Fibroblast of skin of left quadriceps (primary cell): ENCODE measurements at regions not wholly inside any gene's neighbourhood (a gene's known extent, or its start where the extent isn't known, plus 50 kb on each side); places are given as distances from the start of the nearest gene placed in this dataset.
A peak's percentile ranks its signal among the peaks of the same experiment; 100 is the strongest.

Experiments
- DNase-seq, 2 experiments: peaks; one replicate each; pipeline ENCODE4 v3.0.0-alpha.2; 2013; ENCODE audit warnings: low read depth in 2 of 2

DNA sequence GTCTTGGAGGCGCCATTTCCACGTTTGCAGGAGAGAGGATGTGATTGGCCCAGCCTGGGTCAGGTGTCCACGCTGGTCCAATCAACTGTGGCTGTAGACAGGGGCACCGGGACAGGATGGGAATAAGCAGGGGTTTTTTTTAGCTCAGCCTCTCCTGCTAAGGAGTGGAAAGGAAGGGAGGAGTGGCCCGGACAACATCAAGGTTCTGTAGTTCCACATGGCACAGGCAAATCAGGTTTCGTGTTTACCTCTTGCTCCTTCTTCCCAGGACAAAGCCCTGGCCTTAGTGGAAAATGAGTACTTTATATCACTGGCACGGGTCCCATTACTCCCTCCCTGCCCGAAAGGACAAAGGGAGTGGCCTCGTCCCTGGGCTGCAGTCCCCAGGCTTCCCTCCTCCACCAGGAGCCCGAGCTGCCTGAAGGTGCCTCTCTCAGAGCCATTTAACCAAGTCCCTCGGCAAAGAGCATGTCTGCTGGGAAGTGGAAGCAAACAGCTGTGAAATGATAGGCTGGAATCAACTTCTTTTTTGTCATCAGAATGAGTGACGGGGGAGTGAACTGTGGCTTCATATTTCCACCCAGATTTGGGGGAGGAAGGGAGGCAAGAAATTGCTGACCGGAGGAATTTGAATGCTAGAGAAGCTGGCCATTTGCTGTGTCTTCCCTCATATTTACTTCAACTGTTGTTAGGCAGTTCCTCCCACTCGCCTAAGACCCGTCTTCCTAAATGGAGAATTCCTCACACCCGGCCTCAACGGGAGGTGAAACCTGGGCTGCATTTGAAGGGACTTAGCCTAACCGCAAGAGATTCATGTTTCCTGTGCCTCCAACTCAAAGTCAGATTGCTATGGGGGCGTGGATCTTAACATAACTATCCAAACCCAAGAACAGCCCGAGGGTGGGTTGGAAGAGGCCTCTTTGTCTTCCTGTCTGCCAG lies 84.9 kb upstream of the SLC44A3 start:
- peak; percentile 59 to 63 for DNase-seq

GRCh38 chr1:94731891-94732290 lies 88.3 kb upstream of the SLC44A3 start:
- no peak for DNase-seq

DNA sequence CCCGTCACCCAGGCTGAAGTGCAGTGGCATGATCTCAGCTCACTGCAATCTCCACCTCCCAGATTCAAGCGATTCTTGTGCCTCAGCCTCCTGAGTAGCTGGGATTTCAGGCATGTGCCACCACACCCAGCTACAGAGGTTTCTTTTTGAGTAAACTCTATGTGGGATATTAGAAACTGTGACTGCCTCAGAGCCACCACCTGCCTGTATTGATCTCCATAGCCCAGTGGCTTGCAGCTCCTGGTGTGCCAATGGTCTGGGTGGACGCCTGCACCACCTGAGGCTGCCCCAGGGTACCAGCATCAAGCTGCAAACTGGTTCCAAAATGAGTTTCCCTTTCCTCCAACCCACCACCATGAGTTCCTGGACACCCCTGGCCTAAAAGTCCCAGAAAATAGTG lies 89.7 kb upstream of the SLC44A3 start:
- DNase-seq = no peak

GRCh38 chr1:94729267-94729666 lies 90.9 kb upstream of the SLC44A3 start:
- peak; percentile 86 to 87 for DNase-seq

DNA sequence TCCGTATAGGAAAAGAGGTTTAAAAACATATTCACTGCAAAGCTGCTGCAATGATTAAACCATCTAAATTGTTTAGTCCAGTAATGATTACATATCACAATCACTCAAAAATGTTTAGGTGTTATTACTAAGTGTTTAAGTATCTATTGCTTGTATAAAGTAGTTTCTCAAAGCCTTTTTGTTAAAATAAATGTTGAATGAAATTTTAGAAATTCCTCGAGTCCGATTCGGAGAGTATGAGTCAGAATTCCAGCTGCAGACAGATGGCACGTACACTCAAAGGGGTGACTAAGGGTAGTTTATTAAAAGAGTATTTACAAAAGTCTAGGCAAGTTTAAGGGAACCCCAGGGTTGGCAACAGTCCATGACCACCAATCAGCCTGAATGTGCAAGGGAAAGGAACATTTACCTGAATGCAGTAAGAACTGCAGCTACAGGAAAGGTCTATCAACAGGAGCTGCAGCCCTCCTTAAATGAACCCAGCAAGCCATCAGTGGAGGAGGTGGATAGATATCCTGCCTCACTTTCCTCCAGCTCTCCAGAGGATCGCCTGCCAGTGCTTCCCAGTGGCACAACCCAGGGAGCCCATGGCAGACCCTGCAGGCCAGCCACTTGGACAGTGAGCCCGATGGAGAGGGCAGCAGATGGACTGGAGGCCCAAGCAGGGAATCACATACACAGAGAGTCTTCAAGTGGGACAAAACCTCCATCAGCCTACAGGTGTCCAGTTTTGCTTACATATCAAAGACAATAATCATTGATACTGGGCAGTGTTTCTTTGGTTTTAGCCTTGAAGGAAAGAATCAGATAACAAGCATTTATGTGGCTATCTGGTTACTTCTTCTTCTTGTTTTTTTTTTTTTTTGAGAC lies 92.1 kb upstream of the SLC44A3 start:
- DNase-seq = peak; percentile 89 to 90

- DNase-seq = no peak
These were observed 93.0 kb upstream of the SLC44A3 start for GRCh38 chr1:94726981-94727685.

DNA sequence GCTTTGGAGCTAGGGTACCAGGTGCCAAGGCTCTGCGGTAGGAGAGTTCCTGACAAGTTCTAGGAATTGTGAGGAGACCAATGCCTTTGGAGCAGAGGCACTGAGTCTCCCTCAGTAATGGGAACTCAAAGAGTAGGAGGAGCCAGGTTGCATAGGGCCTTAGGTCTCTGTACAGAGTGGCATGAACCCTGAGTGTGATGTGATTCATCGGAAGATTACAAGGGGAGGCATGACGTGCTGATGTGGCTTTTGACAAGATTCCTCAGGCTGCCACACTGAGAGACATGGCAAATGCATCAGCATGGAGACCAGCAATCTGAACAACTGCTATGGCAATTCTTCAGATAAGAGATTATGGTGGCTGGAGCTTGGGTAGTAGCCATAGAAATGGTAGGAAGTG lies 94.6 kb upstream of the SLC44A3 start:
- no peak for DNase-seq

GRCh38 chr1:94723894-94724293 lies 96.3 kb upstream of the SLC44A3 start:
- DNase-seq = no peak

- DNase-seq = no peak
These were observed 96.7 kb upstream of the SLC44A3 start for GRCh38 chr1:94723463-94723862.

DNA sequence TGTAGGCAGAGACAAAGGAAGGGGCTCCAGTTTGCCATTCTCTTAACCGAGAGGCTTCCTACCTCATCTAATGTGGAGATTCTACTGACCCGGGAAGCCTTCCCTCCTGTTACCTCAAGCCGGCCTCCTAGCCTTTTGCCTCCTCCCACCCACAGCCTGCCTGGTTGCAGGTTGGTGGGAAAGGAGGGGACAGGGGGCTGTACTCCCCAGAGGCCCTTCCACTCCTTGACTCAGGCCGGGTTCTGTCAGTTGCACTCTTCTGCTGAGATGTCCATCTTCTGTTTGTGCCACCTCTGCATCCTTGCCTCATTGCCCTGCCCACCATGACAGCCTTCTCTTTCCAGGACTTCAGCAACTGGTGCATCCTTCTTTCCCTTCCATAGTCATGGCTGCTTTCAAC lies 98.0 kb upstream of the SLC44A3 start:
- DNase-seq = no peak

DNA sequence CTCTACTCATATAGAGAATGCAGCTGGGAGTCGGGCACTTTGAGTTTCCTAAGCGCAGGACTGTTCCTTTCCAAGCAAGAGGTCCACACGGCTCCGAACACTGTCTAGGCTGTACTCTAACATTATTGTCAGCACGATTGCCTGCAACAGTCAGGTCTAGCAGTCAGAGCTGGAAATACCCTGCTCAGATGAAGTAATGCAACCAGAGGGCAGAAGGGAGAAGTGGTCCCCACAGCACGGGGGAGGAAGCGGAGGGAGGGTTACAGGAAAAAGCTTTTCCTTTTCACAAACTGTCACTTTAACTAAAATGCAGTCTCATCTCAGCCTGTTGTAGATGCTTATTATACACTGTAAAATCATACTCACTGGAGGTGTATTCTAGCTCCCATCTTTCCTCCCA lies 98.9 kb upstream of the SLC44A3 start:
- no peak for DNase-seq

DNA sequence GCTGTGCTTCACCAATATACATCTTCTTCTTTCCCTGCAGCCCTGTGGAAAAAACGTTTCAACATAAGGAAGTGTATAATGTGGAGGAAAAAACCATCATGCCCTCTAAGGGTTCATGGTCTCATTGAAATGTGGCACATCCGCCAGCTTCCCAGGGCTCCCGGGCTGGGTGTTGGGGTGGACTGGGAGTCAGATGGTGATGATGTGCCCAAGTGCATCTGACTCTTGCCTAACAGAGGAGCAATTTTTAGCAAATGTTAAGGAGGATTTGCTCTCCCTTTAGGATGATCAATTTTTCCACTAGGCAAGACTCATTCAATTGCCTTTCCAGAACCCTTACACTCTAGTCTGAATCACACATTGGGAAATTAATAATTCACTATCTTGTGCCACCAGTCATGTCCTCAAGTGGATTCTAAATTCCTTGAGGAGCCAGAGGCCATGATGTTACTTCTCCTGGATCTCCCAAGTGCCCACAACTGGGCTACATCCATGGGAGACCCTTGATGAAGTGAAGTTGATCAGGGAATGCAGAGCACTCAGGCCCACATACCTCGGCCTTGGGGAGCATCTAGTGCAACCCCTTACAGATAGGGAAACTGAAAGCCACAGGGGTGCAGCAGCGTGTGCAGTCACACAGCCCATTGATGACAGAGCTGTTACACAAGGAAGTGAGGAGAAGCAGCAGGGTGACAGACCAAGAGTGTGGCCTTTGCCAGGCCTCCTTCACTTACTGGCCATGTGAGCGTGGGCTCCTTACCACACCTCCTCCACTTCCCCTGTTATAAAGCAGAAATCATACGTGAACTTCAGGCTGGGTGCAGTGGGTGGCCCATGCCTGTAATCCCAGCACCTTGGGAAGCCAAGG lies 100.0 kb upstream of the SLC44A3 start:
- DNase-seq = no peak

DNA sequence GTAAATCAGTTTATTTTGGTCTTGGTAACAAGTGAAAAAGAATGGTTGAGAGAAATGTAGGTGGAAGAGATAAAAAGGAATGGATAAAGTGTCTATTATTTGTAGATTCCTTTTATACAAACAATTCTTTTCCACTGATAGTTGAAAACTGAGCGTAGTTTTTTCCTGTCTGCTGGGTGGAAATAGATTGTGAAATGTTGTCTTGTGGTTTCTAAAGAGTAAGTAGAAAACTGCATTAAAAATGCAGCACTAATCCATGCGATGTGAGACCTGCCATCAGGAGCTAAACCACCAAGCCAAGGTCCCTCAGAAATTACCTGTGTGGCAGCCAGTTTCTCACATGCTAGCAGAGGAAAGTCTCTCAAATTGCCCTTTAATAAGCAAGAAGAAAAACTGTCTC lies 103.2 kb upstream of the SLC44A3 start:
- no peak for DNase-seq

DNA sequence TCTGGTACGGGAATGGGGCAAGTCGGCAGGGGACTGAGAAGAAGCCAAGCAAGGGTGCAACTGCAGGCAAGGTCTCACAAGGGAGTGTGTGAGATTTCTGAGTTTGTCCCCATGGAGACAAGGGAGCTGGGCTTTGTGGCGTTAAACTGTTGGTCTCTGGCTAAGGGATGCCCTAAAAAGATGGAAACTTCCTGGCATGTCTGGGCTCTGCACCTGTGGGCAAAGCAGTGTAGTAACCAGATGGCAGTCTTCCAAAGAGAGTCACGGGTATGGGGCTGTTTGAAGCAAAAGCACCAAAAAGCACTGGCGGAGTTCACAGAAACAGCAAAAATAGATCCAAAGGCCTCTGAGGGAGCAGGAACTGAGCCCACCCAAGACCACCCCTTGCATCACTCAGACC lies 104.8 kb upstream of the SLC44A3 start:
- no peak for DNase-seq

- DNase-seq = no peak
These were observed 105.6 kb upstream of the SLC44A3 start for GRCh38 chr1:94714552-94714951.

DNA sequence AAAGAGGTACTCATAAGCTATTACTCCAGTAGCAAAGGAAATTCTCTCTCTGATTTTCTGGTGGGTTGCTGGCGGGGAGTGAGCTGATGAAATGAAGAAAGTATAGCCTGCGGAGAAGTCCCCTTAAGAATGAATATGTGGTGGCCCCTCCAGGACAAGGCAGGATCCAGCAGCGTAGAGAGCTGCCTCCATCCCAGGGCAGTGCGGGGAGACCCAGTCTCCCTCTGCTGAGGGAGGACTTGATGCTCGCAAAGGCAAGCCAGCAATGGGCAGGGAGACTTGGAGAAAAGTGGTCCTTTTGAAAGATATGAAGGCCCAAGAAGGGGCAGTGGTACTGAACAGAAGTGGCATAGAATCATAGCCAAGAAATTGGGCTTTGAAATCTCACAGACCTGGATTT lies 106.0 kb upstream of the SLC44A3 start:
- no peak for DNase-seq

DNA sequence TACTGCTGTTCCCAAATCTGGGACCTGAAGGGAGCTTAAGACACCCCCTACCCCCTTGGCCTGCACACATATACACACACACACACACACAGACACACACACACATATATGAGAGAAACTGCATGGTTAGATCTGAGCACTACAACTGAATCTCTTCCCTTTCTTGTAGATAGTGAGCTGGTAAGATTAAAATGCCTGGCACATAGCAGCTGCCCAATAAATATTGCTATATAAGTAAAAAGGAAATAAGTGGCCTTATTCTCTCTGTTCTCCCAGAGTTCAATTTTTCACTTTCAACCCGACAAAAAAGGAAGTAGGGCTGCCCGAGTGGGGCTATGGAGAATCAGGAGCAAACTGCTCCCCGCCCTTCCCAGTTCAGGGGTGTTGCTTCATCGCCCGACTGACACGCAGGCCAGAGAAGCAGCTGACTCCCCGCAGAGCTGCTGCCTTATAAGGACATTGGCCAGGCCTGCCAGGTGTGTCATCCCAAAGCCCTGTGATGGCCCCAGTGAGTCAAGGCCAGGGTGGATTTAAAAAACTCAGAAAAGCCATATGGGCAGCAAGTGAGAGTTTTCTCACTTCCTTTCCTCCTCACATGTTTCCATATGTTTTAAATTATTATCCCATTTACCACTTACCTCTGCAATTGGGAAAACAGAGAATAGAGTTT lies 106.5 kb upstream of the SLC44A3 start:
- DNase-seq = peak; percentile 98 to 99

- DNase-seq = no peak
These were observed 110.1 kb upstream of the SLC44A3 start for GRCh38 chr1:94709891-94710581.

- no peak for DNase-seq
These were observed 111.3 kb upstream of the SLC44A3 start for GRCh38 chr1:94708811-94709210.

- no peak for DNase-seq
These were observed 111.9 kb upstream of the SLC44A3 start for GRCh38 chr1:94708299-94708685.
